ENCODE measurements at regions not wholly inside any gene's neighbourhood (a gene's known extent, or its start where the extent isn't known, plus 50 kb on each side); places are given as distances from the start of the nearest gene placed in this dataset.

GRCh38 chr21:24423546-24423945 is 1183.7 kb downstream of the MRPL39 start (continued):
- TF ChIP-seq CHD7 (IDR thresholded peaks at IDR 0.05; ENCODE audit: insufficient replicate concordance, low read length): no peak
